Suprapubic skin (tissue), 4 donors: ENCODE measurements at regions not wholly inside any gene's neighbourhood (a gene's known extent, or its start where the extent isn't known, plus 50 kb on each side); places are given as distances from the start of the nearest gene placed in this dataset.

Source experiments
- DNase-seq, 2 donors: peaks; one replicate each; pipeline ENCODE4 v3.0.0-alpha.2; 2019; ENCODE audit warnings: low spot score in 2 of 2
- H3K27ac ChIP-seq: fragments of 200-600 bp; sonication (generic); one replicate; pipeline ENCODE4 v1.5.1; 2019
- H3K27me3 ChIP-seq: fragments of 200-600 bp; sonication (generic); one replicate; pipeline ENCODE4 v1.5.1; 2019
- H3K36me3 ChIP-seq: fragments of 200-600 bp; sonication (generic); one replicate; pipeline ENCODE4 v1.5.1; 2019
- H3K4me1 ChIP-seq: fragments of 200-600 bp; sonication (generic); one replicate; pipeline ENCODE4 v1.5.1; 2019
- H3K4me3 ChIP-seq: fragments of 200-600 bp; sonication (generic); one replicate; pipeline ENCODE4 v1.5.1; 2019; ENCODE audit warnings: mild to moderate bottlenecking
- H3K9me3 ChIP-seq: fragments of 200-600 bp; sonication (generic); one replicate; pipeline ENCODE4 v1.5.1; 2019
- EP300 ChIP-seq: sonication (generic); formaldehyde crosslinking; IDR thresholded peaks from one replicate; pipeline ENCODE4 v1.6.1; 2017; ENCODE audit warnings: antibody characterized with exemption
- POLR2A ChIP-seq, 2 donors: fragments of 450-650 bp; IDR thresholded peaks; one replicate each; pipeline ENCODE4 v1.6.1; 2017; ENCODE audit warnings: antibody characterized with exemption in 2 of 2, mild to moderate bottlenecking in 2 of 2, moderate library complexity in 2 of 2
- POLR2AphosphoS5 ChIP-seq, 3 donors: sonication (generic); formaldehyde crosslinking; IDR thresholded peaks; one replicate each; pipeline ENCODE4 v1.6.1; 2017; ENCODE audit warnings: antibody characterized with exemption in 3 of 3
- WGBS: methylation state at CpG from one replicate; pipeline ENCODE4 v1.1.5; 2018; 5-methylcytosine and 5-hydroxymethylcytosine counted together
- TF ChIP-seq, protein P1 (sequence below), 2 donors: fragments of 200-600 bp in 1 of 2; fragments of 450-650 bp in 1 of 2; sonication (generic) in 1 of 2; IDR thresholded peaks; one replicate each; pipeline ENCODE4 v1.5.1; 2016 to 2019; ENCODE audit warnings: antibody characterized with exemption in 2 of 2, mild to moderate bottlenecking in 1 of 2, moderate library complexity in 1 of 2

DNA sequence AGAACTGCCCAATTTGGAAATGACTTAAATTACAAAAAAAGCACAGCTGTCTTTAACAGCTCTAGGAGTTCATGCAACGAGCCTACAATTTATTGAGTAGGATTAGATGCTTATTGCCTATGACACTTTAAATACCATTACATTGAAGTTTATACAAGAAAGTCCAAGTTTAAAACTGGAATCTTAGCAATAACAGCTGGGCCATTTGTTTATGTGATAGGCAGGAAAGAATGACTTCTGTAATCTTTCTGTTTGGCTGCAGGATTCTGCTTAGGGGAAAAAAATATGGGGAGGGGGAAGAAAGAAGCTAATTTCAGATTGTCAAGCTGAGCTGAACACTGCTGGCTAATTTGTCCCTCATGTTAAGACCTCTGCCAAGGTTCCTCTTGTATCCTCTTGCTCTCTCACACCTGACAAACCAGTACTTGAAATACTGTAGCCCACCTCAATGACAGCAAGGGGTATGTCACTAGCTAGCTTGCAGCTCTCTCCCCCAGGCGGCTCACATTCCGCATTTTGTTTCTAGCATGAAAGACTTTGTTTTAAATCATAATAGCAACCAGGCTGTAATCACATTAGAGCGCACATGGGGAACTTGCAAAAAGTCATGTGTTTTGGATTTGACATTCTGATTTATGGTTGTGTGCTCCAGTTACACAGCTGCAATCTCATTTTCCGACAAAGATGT is 384.8 kb downstream of the BMP4 start:
- DNase-seq = no peak
- no peak overlapping the region for H3K4me3 ChIP-seq
- H3K27me3 ChIP-seq = no peaks in the 10 kb centered on the region
- H3K36me3 ChIP-seq = no peaks in the 10 kb centered on the region
- H3K27ac ChIP-seq = no peak overlapping the region
- peaks cover 8% of the 10 kb centered on the region for H3K4me1 ChIP-seq
- 39% methylated on average over 5 of the region's 5 CpGs for WGBS
- TF ChIP-seq, protein P1, sequence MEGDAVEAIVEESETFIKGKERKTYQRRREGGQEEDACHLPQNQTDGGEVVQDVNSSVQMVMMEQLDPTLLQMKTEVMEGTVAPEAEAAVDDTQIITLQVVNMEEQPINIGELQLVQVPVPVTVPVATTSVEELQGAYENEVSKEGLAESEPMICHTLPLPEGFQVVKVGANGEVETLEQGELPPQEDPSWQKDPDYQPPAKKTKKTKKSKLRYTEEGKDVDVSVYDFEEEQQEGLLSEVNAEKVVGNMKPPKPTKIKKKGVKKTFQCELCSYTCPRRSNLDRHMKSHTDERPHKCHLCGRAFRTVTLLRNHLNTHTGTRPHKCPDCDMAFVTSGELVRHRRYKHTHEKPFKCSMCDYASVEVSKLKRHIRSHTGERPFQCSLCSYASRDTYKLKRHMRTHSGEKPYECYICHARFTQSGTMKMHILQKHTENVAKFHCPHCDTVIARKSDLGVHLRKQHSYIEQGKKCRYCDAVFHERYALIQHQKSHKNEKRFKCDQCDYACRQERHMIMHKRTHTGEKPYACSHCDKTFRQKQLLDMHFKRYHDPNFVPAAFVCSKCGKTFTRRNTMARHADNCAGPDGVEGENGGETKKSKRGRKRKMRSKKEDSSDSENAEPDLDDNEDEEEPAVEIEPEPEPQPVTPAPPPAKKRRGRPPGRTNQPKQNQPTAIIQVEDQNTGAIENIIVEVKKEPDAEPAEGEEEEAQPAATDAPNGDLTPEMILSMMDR (IDR thresholded peaks at IDR 0.05) = no peak
- TF ChIP-seq POLR2AphosphoS5 (IDR thresholded peaks at IDR 0.05) (no peak), POLR2A (IDR thresholded peaks at IDR 0.05) (no peak), EP300 (no peak)
- H3K9me3 ChIP-seq = no peaks in the 10 kb centered on the region

DNA sequence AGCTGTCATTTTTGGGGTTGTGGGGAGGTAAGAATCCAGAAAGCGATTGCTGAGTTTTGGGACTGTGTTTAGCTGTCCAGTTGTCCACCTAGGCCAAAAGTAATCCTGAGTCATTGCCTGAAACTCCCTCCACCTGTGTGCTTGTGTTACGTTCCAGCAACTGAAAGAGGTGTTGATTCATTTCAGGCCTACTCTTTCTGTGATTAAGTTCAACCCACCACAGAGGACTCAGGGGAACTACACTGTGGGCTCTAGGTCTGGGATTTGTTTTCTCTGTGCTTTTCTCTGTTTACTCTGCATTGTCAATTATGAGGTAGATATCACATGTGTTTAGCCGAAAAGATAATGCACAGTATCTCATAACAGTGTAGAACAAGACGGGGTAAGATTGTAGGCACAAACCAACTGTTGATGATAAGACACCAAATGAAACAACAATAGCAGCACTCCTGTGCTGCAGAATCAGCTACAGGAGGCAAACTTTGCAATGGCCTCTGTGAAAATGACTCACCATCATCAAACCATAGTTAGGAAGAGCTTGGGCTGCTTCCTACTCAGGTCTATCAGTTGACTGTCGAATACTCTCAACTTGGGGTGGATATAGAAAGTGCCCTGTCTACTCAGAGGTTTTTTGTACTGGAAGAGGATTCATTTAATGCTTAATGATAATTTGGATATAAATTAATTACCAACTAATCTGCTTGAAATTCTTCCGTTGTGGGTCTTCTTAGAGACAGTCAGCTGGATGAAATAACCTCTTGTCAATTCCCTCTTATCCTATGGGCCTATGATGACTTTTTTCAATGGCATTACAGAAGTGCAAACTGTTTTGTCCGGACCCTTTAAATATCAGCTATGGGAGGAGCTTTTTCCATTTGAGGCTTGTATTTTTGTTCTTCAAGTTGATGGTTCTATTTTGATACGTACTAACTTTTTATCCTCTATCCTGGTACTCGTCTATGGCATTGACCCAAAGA is 385.9 kb downstream of the BMP4 start:
- no peaks in the 10 kb centered on the region for H3K9me3 ChIP-seq
- H3K27ac ChIP-seq = no peak overlapping the region
- WGBS = 83% methylated on average over 9 of the region's 9 CpGs
- no peaks in the 10 kb centered on the region for H3K36me3 ChIP-seq
- no peaks in the 10 kb centered on the region for H3K27me3 ChIP-seq
- no peak for DNase-seq
- TF ChIP-seq EP300 (no peak), POLR2AphosphoS5 (IDR thresholded peaks at IDR 0.05) (no peak), POLR2A (IDR thresholded peaks at IDR 0.05) (no peak)
- TF ChIP-seq, protein P1 (IDR thresholded peaks at IDR 0.05) = no peak
- H3K4me1 ChIP-seq = peaks cover 8% of the 10 kb centered on the region
- no peak overlapping the region for H3K4me3 ChIP-seq

DNA sequence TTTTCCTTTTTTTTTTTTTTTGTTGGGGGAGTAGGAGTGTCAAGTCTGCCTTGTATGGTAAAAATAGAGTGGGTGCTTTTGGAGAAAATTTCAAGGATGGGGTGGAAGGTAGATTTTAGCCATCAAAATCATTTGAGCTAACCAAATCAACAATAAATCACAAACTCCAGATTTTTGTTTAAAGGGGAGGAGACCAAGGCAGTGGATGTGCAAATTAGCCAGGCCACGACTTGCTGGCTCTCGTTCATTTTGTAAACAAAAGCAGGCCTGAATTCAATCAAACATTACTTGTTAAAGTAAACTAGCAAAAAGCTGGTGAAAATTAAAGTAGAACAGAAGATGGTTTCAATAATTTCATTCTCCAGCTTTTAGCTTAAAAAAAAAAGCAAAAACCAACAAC is 387.2 kb downstream of the BMP4 start:
- TF ChIP-seq EP300 = no peak
- TF ChIP-seq, protein P1 (IDR thresholded peaks at IDR 0.05) = no peak
- no peak for TF ChIP-seq POLR2A (IDR thresholded peaks at IDR 0.05)
- TF ChIP-seq POLR2AphosphoS5 (IDR thresholded peaks at IDR 0.05) = no peak
- Histone ChIP-seq H3K27ac (no peak overlapping the region), H3K4me1 (peaks cover 8% of the 10 kb centered on the region), H3K27me3 (no peaks in the 10 kb centered on the region), H3K9me3 (no peaks in the 10 kb centered on the region), H3K4me3 (no peak overlapping the region), H3K36me3 (no peaks in the 10 kb centered on the region)
- WGBS = 57% methylated on average over 2 of the region's 2 CpGs
- no peak for DNase-seq

DNA sequence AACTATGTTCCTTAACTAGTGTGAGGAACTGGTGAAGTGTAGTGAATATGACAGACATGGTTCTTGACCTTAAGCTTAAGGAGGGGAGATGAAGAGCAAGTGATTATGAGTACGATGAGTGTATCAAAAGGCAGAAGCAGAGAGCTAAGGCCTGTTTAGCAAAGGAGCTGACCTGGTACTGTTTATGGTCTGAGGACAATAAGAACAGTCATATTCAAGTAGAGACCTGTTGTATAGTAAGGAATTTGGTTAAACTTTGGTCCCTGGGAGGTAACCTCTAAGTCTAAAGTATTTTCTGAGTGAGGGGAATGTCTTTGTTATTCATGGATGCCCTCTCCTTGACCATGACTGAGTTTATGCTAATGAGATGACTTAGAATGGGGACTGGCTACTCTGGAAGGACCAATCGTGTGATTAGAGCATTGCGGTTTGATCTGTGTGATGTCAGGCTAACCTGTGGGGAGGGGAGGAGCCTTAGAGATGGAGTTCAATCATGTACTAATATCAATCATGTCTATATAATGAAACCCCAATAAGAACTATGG is 389.3 kb downstream of the BMP4 start:
- 96% methylated on average over 3 of the region's 3 CpGs for WGBS
- TF ChIP-seq POLR2AphosphoS5 (IDR thresholded peaks at IDR 0.05) (no peak), EP300 (no peak), POLR2A (IDR thresholded peaks at IDR 0.05) (no peak)
- TF ChIP-seq, protein P1 (IDR thresholded peaks at IDR 0.05) = no peak
- Histone ChIP-seq H3K27me3 (no peaks in the 10 kb centered on the region), H3K4me3 (no peak overlapping the region), H3K4me1 (peaks cover 8% of the 10 kb centered on the region), H3K36me3 (no peaks in the 10 kb centered on the region), H3K9me3 (no peaks in the 10 kb centered on the region), H3K27ac (no peak overlapping the region)
- DNase-seq = no peak

DNA sequence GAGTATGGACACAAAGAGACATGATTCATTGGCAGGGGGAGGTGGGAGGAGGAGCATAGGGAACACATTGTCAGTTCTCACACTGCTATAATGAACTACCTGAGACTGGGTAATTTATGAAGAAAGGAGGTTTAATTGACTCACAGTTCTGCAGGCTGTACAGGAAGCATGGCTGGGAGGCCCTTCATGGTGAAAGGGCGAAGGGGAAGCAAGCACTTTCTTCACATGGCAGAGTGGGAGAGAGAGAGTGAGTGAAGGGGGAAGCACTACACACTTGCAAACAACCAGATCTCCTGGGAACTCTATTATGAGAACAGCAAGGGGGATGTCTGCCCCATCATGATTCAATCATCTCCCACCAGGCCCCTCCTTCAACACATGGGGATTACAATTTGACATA is 391.8 kb downstream of the BMP4 start:
- Histone ChIP-seq H3K4me3 (no peak overlapping the region), H3K4me1 (peaks cover 3% of the 10 kb centered on the region), H3K27me3 (no peaks in the 10 kb centered on the region), H3K9me3 (peaks cover 5% of the 10 kb centered on the region), H3K36me3 (no peaks in the 10 kb centered on the region), H3K27ac (no peak overlapping the region)
- WGBS = 77% methylated on average over 1 of the region's 1 CpG
- TF ChIP-seq EP300 (no peak), POLR2AphosphoS5 (IDR thresholded peaks at IDR 0.05) (no peak), POLR2A (IDR thresholded peaks at IDR 0.05) (no peak)
- TF ChIP-seq, protein P1 (IDR thresholded peaks at IDR 0.05) = no peak
- no peak for DNase-seq
